H1 (cell line): ENCODE measurements at regions not wholly inside any gene's neighbourhood (a gene's known extent, or its start where the extent isn't known, plus 50 kb on each side); places are given as distances from the start of the nearest gene placed in this dataset.
"Not testable (repeated sequence)": the region's sequence is repeated elsewhere in the genome, so short reads cannot be mapped to it uniquely, and the experiment has no call there.

ENCODE experiments used
- BACH1 ChIP-seq: IDR thresholded peaks from 2 replicates; pipeline ENCODE4 v1.6.1; 2012; ENCODE audit warnings: low read length, improper control_type of control experiment
- BRCA1 ChIP-seq: IDR thresholded peaks from 2 replicates; pipeline ENCODE4 v1.6.1; 2012; ENCODE audit warnings: low read depth, low read length, improper control_type of control experiment
- CTCF ChIP-seq, 3 experiments: IDR thresholded peaks; 1 replicate in 2 of 3; 2 replicates in 1 of 3; pipeline versions ENCODE4 v1.5.1 to v1.6.1; 2011; ENCODE audit warnings: low read length in 3 of 3, mild to moderate bottlenecking in 3 of 3, inconsistent platforms in 2 of 3, low read depth in 1 of 3, moderate library complexity in 1 of 3; ENCODE audit not compliant: insufficient read depth in 1 of 3; ENCODE audit errors: control extremely low read depth in 1 of 3
- KDM1A ChIP-seq: fragments of 200-600, 300-600 bp; sonication (generic); IDR thresholded peaks from 2 replicates; pipeline ENCODE4 v1.7.1; 2016; ENCODE audit warnings: mild to moderate bottlenecking, low read length, borderline replicate concordance
- NRF1 ChIP-seq: IDR thresholded peaks from 2 replicates; pipeline ENCODE4 v1.6.1; 2011; ENCODE audit warnings: mild to moderate bottlenecking, low read depth, low read length, improper control_type of control experiment
- POLR2AphosphoS5 ChIP-seq: IDR thresholded peaks from 2 replicates; pipeline ENCODE4 v1.6.1; 2011; ENCODE audit warnings: low read depth, low read length
- RFX5 ChIP-seq: IDR thresholded peaks from 2 replicates; pipeline ENCODE4 v1.6.1; 2011; ENCODE audit warnings: low read depth, low read length, improper control_type of control experiment, borderline replicate concordance
- RXRA ChIP-seq: IDR thresholded peaks from 2 replicates; pipeline ENCODE4 v1.6.1; 2011; ENCODE audit warnings: low read depth, mild to moderate bottlenecking, low read length, moderate library complexity; ENCODE audit not compliant: insufficient read depth
- YY1 ChIP-seq: IDR thresholded peaks from 2 replicates; pipeline ENCODE4 v1.6.1; 2011; ENCODE audit warnings: low read depth, mild to moderate bottlenecking, low read length

GRCh38 chr17:63298916-63299315 lies 147.2 kb downstream of the CYB561 start:
- TF ChIP-seq KDM1A; YY1; RXRA; BACH1; RFX5; CTCF (IDR thresholded peaks at IDR 0.05; ENCODE audit: control extremely low read depth in 1 of 3, insufficient read depth in 1 of 3, low read depth in 1 of 3, low read length in 3 of 3); POLR2AphosphoS5; NRF1; BRCA1: not testable (repeated sequence)
